ENCODE measurements at regions not wholly inside any gene's neighbourhood (a gene's known extent, or its start where the extent isn't known, plus 50 kb on each side); places are given as distances from the start of the nearest gene placed in this dataset.

- TF ChIP-seq CTCF (conservative IDR thresholded peaks at IDR 0.05; ENCODE audit: low read length) (no peak), EZH2phosphoT487 (IDR thresholded peaks at IDR 0.05; ENCODE audit: borderline replicate concordance, low read depth, low read length) (no peak)
Measured at GRCh38 chr9:106127776-106128175, 433.4 kb downstream of the TMEM38B start.
